Duodenal mucosa (tissue), 2 donors: ENCODE measurements at regions not wholly inside any gene's neighbourhood (a gene's known extent, or its start where the extent isn't known, plus 50 kb on each side); places are given as distances from the start of the nearest gene placed in this dataset.

ENCODE experiments used
- H3K27ac ChIP-seq: one replicate; pipeline ENCODE4 v1.7.0; 2013; ENCODE audit warnings: low read depth, low read length
- H3K27me3 ChIP-seq, 2 donors: one replicate each; pipeline ENCODE4 v1.7.0; 2013; ENCODE audit warnings: low read length in 2 of 2, control low read depth in 1 of 2; ENCODE audit not compliant: insufficient read depth in 2 of 2, control insufficient read depth in 1 of 2
- H3K36me3 ChIP-seq, 2 donors: one replicate each; pipeline ENCODE4 v1.7.0; 2013; ENCODE audit warnings: low read length in 2 of 2, control low read depth in 1 of 2; ENCODE audit not compliant: insufficient read depth in 2 of 2, control insufficient read depth in 1 of 2
- H3K4me1 ChIP-seq, 2 donors: one replicate each; pipeline ENCODE4 v1.7.0; 2013; ENCODE audit warnings: low read length in 2 of 2, control low read depth in 1 of 2; ENCODE audit not compliant: insufficient read depth in 2 of 2, control insufficient read depth in 1 of 2
- H3K4me3 ChIP-seq, 2 donors: one replicate each; pipeline ENCODE4 v1.7.0; 2013; ENCODE audit warnings: low read length in 2 of 2, low read depth in 1 of 2
- H3K9ac ChIP-seq, 2 donors: one replicate each; pipeline ENCODE4 v1.7.0; 2013; ENCODE audit warnings: low read length in 2 of 2, low read depth in 1 of 2
- H3K9me3 ChIP-seq, 2 donors: one replicate each; pipeline ENCODE4 v1.7.0; 2013; ENCODE audit warnings: low read length in 2 of 2, control low read depth in 1 of 2; ENCODE audit not compliant: control insufficient read depth in 1 of 2

GRCh38 chr3:18641916-18642315, 216.8 kb upstream of the SATB1 start:
- H3K27ac ChIP-seq = no peak overlapping the region
- no peak overlapping the region for H3K9ac ChIP-seq
- no peaks in the 10 kb centered on the region for H3K27me3 ChIP-seq
- H3K9me3 ChIP-seq = peaks cover 0 to 5% of the 10 kb centered on the region in 2 donors
- H3K36me3 ChIP-seq = no peaks in the 10 kb centered on the region
- no peaks in the 10 kb centered on the region for H3K4me1 ChIP-seq
- no peak overlapping the region for H3K4me3 ChIP-seq

- no peaks in the 10 kb centered on the region for H3K36me3 ChIP-seq
- H3K4me3 ChIP-seq = no peak overlapping the region
- H3K27me3 ChIP-seq = no peaks in the 10 kb centered on the region
- no peaks in the 10 kb centered on the region for H3K9me3 ChIP-seq
- no peak overlapping the region for H3K27ac ChIP-seq
- no peaks in the 10 kb centered on the region for H3K4me1 ChIP-seq
- H3K9ac ChIP-seq = no peak overlapping the region
Measured at GRCh38 chr3:18635215-18635614, 210.1 kb upstream of the SATB1 start.

GRCh38 chr3:18634461-18634860, 209.3 kb upstream of the SATB1 start:
- H3K4me3 ChIP-seq = no peak overlapping the region

GRCh38 chr3:18633002-18633401, 207.9 kb upstream of the SATB1 start:
- Histone ChIP-seq H3K4me3 (no peak overlapping the region), H3K27me3 (no peaks in the 10 kb centered on the region), H3K36me3 (no peaks in the 10 kb centered on the region), H3K9ac (no peak overlapping the region), H3K4me1 (no peaks in the 10 kb centered on the region), H3K27ac (no peak overlapping the region), H3K9me3 (no peaks in the 10 kb centered on the region)

More at GRCh38 chr3:18634461-18634860, 209.3 kb upstream of the SATB1 start:
- Histone ChIP-seq H3K27ac (no peak overlapping the region), H3K9me3 (no peaks in the 10 kb centered on the region), H3K4me1 (no peaks in the 10 kb centered on the region), H3K27me3 (no peaks in the 10 kb centered on the region), H3K9ac (no peak overlapping the region), H3K36me3 (no peaks in the 10 kb centered on the region)

- Histone ChIP-seq H3K9ac (no peak overlapping the region), H3K36me3 (no peaks in the 10 kb centered on the region), H3K4me3 (no peak overlapping the region), H3K27ac (no peak overlapping the region), H3K4me1 (no peaks in the 10 kb centered on the region), H3K9me3 (no peaks in the 10 kb centered on the region), H3K27me3 (no peaks in the 10 kb centered on the region)
Measured at GRCh38 chr3:18630295-18630694, 205.2 kb upstream of the SATB1 start.

- H3K9me3 ChIP-seq = no peaks in the 10 kb centered on the region
- no peak overlapping the region for H3K9ac ChIP-seq
- no peaks in the 10 kb centered on the region for H3K36me3 ChIP-seq
- H3K27me3 ChIP-seq = no peaks in the 10 kb centered on the region
- no peaks in the 10 kb centered on the region for H3K4me1 ChIP-seq
- no peak overlapping the region for H3K4me3 ChIP-seq
- H3K27ac ChIP-seq = no peak overlapping the region
Measured at GRCh38 chr3:18625085-18625484, 199.9 kb upstream of the SATB1 start.

GRCh38 chr3:18623220-18623619, 198.1 kb upstream of the SATB1 start:
- no peaks in the 10 kb centered on the region for H3K9me3 ChIP-seq

GRCh38 chr3:18618723-18619122, 193.6 kb upstream of the SATB1 start:
- no peak overlapping the region for H3K27ac ChIP-seq
- H3K27me3 ChIP-seq = no peaks in the 10 kb centered on the region
- H3K4me1 ChIP-seq = no peaks in the 10 kb centered on the region
- H3K36me3 ChIP-seq = no peaks in the 10 kb centered on the region
- H3K4me3 ChIP-seq = no peak overlapping the region
- no peak overlapping the region for H3K9ac ChIP-seq
- H3K9me3 ChIP-seq = no peaks in the 10 kb centered on the region

More at GRCh38 chr3:18623220-18623619, 198.1 kb upstream of the SATB1 start:
- Histone ChIP-seq H3K4me1 (no peaks in the 10 kb centered on the region), H3K9ac (no peak overlapping the region), H3K27ac (no peak overlapping the region), H3K27me3 (no peaks in the 10 kb centered on the region), H3K36me3 (no peaks in the 10 kb centered on the region), H3K4me3 (no peak overlapping the region)

GRCh38 chr3:18611991-18612390, 186.9 kb upstream of the SATB1 start:
- no peak overlapping the region for H3K9ac ChIP-seq
- no peaks in the 10 kb centered on the region for H3K27me3 ChIP-seq
- H3K9me3 ChIP-seq = no peaks in the 10 kb centered on the region
- no peak overlapping the region for H3K27ac ChIP-seq
- no peaks in the 10 kb centered on the region for H3K4me1 ChIP-seq
- no peak overlapping the region for H3K4me3 ChIP-seq
- no peaks in the 10 kb centered on the region for H3K36me3 ChIP-seq

- Histone ChIP-seq H3K4me3 (no peak overlapping the region), H3K27ac (no peak overlapping the region), H3K9me3 (no peaks in the 10 kb centered on the region), H3K9ac (no peak overlapping the region), H3K36me3 (no peaks in the 10 kb centered on the region), H3K4me1 (no peaks in the 10 kb centered on the region), H3K27me3 (no peaks in the 10 kb centered on the region)
Measured at GRCh38 chr3:18609187-18609586, 184.0 kb upstream of the SATB1 start.

- no peak overlapping the region for H3K4me3 ChIP-seq
- no peaks in the 10 kb centered on the region for H3K36me3 ChIP-seq
Measured at GRCh38 chr3:18597919-18598318, 172.8 kb upstream of the SATB1 start.

More at GRCh38 chr3:18597919-18598318, 172.8 kb upstream of the SATB1 start:
- peaks cover 0 to 3% of the 10 kb centered on the region in 2 donors for H3K9me3 ChIP-seq
- H3K27ac ChIP-seq = no peak overlapping the region
- no peaks in the 10 kb centered on the region for H3K4me1 ChIP-seq
- no peak overlapping the region for H3K9ac ChIP-seq
- H3K27me3 ChIP-seq = no peaks in the 10 kb centered on the region
